ENCODE measurements at regions not wholly inside any gene's neighbourhood (a gene's known extent, or its start where the extent isn't known, plus 50 kb on each side); places are given as distances from the start of the nearest gene placed in this dataset.

GRCh38 chr13:90585392-90585791, 762.1 kb upstream of the MIR17HG start:
- POLR2A ChIA-PET (ENCODE audit: unreplicated experiment), result no interaction called here
- Histone ChIP-seq H3K79me2 (ENCODE audit: low read depth) (no peaks in the 10 kb centered on the region), H3F3A (ENCODE audit: insufficient read depth, low read depth) (no peaks in the 10 kb centered on the region), H3K9me3 (ENCODE audit: insufficient read depth, low read depth) (no peaks in the 10 kb centered on the region), H3K4me2 (no peak overlapping the region), H2AFZ (no peak overlapping the region), H3K4me3 (no peak overlapping the region), H3K36me3 (ENCODE audit: low read depth) (no peaks in the 10 kb centered on the region), H3K4me1 (replicated peaks; ENCODE audit: insufficient read depth) (no peaks in the 10 kb centered on the region), H3K27me3 (ENCODE audit: insufficient read depth, low read depth) (no peaks in the 10 kb centered on the region), H3K9me2 (ENCODE audit: insufficient read depth) (no peaks in the 10 kb centered on the region), H3K27ac (no peak overlapping the region), H4K20me1 (ENCODE audit: insufficient read depth) (no peaks in the 10 kb centered on the region)
- DNase-seq, result no peak
- intact Hi-C loops (cut with micrococcal nuclease; ENCODE audit: unreplicated experiment), result no loop called here
- CTCF ChIA-PET, result no interaction called here
- BruUV-seq (replicated peaks), result no TSS peak
- TF ChIP-seq CTCF (conservative IDR thresholded peaks at IDR 0.05) (no peak), EZH2 (IDR thresholded peaks at IDR 0.05; ENCODE audit: low read depth) (no peak)

- intact Hi-C loops (cut with micrococcal nuclease; ENCODE audit: unreplicated experiment), result no loop called here
- Histone ChIP-seq H3K4me2 (no peak overlapping the region), H3K9me3 (ENCODE audit: insufficient read depth, low read depth) (no peaks in the 10 kb centered on the region), H2AFZ (no peak overlapping the region), H3K4me3 (no peak overlapping the region), H3F3A (ENCODE audit: insufficient read depth, low read depth) (no peaks in the 10 kb centered on the region), H4K20me1 (ENCODE audit: insufficient read depth) (no peaks in the 10 kb centered on the region), H3K4me1 (replicated peaks; ENCODE audit: insufficient read depth) (no peaks in the 10 kb centered on the region; the same call in 1 of the 2 replicates), H3K27ac (no peak overlapping the region), H3K36me3 (ENCODE audit: low read depth) (no peaks in the 10 kb centered on the region), H3K27me3 (ENCODE audit: insufficient read depth, low read depth) (no peaks in the 10 kb centered on the region), H3K79me2 (ENCODE audit: low read depth) (no peaks in the 10 kb centered on the region), H3K9me2 (ENCODE audit: insufficient read depth) (no peaks in the 10 kb centered on the region)
- POLR2A ChIA-PET (ENCODE audit: unreplicated experiment), result no interaction called here
- TF ChIP-seq CTCF (conservative IDR thresholded peaks at IDR 0.05) (no peak), EZH2 (IDR thresholded peaks at IDR 0.05; ENCODE audit: low read depth) (no peak)
- CTCF ChIA-PET, result no interaction called here
- no TSS peak for BruUV-seq (replicated peaks)
- DNase-seq, result no peak
These were observed 756.1 kb upstream of the MIR17HG start for GRCh38 chr13:90591260-90591926.

- DNase-seq, result no peak
- no peaks in the 10 kb centered on the region for H4K20me1 ChIP-seq (ENCODE audit: insufficient read depth)
- H3K36me3 ChIP-seq (ENCODE audit: low read depth), result no peaks in the 10 kb centered on the region
- no peak overlapping the region for H3K27ac ChIP-seq
- no TSS peak for BruUV-seq (replicated peaks)
- H2AFZ ChIP-seq, result no peak overlapping the region
- POLR2A ChIA-PET (ENCODE audit: unreplicated experiment), result no interaction called here
- H3K79me2 ChIP-seq (ENCODE audit: low read depth), result no peaks in the 10 kb centered on the region
- H3K9me2 ChIP-seq (ENCODE audit: insufficient read depth), result no peaks in the 10 kb centered on the region
- H3K4me3 ChIP-seq, result no peak overlapping the region
- CTCF ChIA-PET, result no interaction called here
- H3K9me3 ChIP-seq (ENCODE audit: insufficient read depth, low read depth), result no peaks in the 10 kb centered on the region
- H3K27me3 ChIP-seq (ENCODE audit: insufficient read depth, low read depth), result no peaks in the 10 kb centered on the region
- TF ChIP-seq CTCF (conservative IDR thresholded peaks at IDR 0.05), result no peak
- no peak for TF ChIP-seq EZH2 (IDR thresholded peaks at IDR 0.05; ENCODE audit: low read depth)
- H3K4me1 ChIP-seq (replicated peaks; ENCODE audit: insufficient read depth), result no peaks in the 10 kb centered on the region; the same call in 1 of the 2 replicates
- no peak overlapping the region for H3K4me2 ChIP-seq
- intact Hi-C loops (cut with micrococcal nuclease; ENCODE audit: unreplicated experiment), result no loop called here
- H3F3A ChIP-seq (ENCODE audit: insufficient read depth, low read depth), result no peaks in the 10 kb centered on the region
These were observed 755.6 kb upstream of the MIR17HG start for GRCh38 chr13:90591927-90592268.
